ENCODE measurements at regions not wholly inside any gene's neighbourhood (a gene's known extent, or its start where the extent isn't known, plus 50 kb on each side); places are given as distances from the start of the nearest gene placed in this dataset.
"Not testable (repeated sequence)": the region's sequence is repeated elsewhere in the genome, so short reads cannot be mapped to it uniquely, and the experiment has no call there.

DNA sequence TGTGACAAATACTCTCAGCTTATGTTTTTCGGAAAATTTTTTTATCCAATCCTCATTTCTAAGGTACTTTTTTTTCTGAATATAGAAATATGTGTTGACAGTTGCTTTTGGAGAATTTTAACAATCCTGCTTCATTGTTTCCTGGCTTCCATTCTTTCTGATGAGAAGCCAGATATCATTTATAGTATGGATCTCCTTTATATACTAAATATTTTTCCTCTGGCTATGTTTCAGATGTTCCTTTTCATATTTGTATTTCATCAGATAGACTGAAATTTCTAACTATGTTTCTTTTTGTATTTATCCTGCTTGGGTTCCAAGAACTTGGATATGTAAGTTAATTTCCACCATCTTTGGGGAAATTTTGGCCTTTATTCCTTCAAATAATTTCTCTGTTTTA, 138.9 kb upstream of the CDH11 start:
- DNase-seq (ENCODE audit: low spot score): no peak
- intact Hi-C loops (cut with DNase I): no loop called here

DNA sequence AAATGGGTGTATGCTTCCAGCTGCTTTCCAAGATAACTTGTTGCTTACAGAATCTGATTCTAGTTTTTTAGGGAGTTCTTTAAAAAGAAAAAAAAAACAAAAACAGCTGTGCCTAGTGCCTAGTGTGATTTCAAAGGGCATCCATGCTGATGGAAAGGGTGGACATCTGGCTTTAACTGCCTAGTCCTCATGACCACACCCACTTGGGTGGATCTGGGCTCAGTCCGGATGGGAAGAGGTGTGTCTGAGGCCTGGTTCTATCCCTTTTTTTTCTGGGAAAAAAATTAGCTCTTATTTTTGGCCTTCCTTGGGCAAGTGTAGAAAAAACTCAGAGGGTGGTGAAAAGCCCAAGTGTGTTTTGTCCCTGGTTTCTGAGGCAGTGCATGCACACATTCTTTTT, 132.3 kb upstream of the CDH11 start:
- no peak for DNase-seq (ENCODE audit: low spot score)
- intact Hi-C loops (cut with DNase I): no loop called here

DNA sequence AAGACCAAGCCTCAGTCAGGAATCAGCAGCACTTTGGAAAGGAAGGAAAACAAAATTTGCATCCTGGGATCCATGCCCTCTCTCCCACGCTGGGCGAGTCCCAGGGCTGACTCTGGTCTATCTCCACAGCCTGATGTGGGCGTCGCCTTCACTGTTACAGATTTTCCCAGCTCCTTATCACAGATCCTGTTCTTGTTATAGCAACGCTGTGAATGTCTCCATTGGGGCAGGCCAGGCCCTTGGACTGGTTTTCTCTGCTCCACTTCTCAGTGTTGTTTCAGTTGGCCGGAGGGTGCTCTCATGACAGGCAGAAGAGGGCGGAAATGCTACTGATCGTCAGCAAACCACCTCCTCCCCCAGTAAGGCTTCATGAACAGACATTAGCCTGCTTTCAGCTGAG, 127.9 kb upstream of the CDH11 start:
- intact Hi-C loops (cut with DNase I): no loop called here
- DNase-seq (ENCODE audit: low spot score): peak; percentile 90

DNA sequence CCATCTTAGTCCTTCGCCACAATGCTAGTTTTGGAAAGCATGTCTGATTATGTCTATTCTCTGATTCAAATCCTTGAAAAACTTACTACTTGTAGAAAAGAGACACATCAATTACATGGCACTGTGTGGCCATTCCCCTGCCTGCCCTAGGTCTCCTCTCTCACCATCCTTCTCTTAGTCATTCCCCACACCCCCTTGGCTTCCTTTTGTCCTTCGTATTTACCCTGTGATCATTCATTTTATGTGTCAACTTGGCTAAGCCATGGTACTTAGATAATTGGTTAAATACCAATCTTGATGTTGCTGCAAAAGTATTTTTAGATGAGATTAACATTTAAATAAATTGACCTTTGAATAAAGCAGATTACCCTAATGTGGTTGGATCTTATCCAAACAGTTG, 122.9 kb upstream of the CDH11 start:
- no peak for DNase-seq (ENCODE audit: low spot score)
- intact Hi-C loops (cut with DNase I): no loop called here

DNA sequence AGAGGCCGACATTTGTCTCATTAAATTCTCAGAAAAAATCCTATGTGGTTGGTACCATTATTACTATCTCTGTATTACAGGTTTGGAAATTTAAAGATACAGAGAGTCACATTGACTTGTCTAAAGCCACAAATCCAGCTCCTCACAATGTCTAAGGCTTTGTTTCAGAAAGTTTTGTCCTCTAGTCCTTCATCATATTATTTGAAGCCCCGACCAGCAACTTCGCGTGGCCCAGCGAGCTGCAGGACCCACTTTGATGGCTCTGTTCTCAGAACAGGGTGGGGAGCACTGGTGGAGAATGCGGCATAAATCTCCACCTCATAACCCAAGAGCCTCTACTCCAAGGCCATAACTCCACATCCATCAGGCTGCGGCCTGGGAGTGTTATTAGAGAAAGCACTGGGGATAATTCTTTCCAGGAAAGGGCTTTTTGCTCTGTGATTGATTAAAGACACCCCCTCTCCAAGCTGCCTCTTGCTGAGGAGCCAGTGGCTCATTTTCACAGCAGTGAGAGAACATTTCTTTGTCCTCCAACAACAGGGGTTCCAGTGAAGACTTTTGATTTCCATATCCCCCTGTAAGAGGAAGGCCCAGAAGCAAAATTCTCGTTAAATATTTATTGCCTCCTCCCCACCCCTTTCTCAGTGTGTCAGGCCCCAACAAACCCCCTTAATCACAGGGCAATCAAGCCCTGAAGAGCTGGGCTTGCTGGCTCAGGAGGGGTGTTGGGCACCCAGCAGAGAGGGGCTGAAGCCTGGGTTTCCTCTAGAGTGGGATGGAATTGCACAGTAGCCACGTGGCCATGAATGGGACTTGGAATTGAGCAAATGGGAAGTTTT, 113.7 kb upstream of the CDH11 start:
- DNase-seq (ENCODE audit: low spot score): no peak
- intact Hi-C loops (cut with DNase I): no loop called here

DNA sequence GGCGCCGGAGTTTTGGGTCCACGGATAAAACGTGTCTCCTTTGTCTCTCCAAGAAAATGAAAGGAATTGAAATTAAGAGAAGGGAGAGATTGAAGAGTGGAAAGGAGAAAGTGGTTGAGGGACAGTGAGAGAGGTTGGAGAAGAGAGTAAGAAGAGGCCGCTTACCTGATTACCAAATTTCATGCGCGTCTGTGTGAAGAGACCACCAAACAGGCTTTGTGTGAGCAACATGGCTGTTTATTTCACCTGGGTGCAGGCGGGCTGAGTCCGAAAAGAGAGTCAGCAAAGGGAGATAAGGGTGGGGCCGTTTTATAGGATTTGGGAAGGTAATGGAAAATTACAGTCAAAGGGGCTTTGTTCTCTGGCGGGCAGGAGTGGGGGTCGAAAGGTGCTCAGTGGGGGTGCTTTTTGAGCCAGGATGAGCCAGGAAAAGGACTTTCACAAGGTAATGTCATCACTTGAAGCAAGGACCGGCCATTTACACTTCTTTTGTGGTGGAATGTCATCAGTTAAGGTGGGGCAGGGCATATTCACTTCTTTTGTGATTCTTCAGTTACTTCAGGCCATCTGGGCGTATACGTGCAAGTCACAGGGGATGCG, 113.0 kb upstream of the CDH11 start:
- intact Hi-C loops (cut with DNase I); DNase-seq (ENCODE audit: low spot score): not testable (repeated sequence)

DNA sequence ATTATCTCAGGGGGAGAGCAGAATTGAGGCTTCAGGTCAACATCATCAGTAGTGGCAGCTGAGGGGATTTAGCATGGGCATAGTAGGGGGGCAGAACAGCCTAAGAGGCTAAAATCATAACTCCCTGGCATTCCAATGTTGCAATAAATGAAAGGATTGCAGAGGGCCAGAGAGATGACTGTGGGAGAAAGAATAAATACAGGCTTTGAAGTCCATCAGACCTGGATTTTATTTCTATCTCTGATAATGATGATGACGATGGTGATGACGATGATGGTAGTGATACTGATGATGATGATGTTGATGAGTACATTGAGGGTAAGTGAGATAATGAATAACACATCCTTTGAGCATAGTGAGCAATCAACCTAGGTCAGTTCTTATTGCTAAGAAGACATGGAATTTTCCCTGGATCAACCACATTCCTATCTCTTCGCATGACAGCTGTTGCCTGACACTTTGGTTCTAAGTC, 107.4 kb upstream of the CDH11 start:
- DNase-seq (ENCODE audit: low spot score): no peak
- intact Hi-C loops (cut with DNase I): no loop called here

DNA sequence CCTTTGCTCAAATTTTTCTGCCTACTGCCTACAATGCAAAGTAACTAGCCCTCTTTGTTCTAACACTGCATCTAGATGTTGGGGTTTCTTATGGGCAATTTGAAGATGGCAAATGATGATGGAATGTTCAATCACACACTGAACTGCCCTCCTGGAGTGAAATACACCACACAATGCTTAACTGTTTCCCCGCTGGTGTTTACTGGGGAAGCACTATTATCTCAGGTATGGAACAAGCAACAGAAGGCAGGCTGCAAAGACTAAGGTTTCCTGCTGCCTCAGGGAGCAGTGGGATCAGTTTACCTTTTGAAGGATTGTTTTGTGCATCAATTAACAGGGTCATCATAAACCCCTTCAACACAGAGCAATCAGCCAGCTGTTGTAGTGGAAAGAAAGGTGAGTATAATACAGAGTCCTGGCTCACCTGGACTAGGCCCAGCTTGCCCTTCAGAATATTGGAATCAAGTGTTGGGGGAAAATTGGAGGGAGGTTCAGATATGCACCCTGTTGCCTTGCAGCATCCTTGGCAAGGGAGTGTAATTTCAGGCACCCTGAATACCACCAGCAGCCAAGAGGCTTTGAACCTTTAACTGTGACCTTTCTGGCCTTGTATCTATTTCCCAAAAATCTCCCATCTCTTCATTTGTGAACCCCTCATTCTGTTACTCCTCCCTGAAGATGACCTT, 105.4 kb upstream of the CDH11 start:
- intact Hi-C loops (cut with DNase I): no loop called here
- no peak for DNase-seq (ENCODE audit: low spot score)

DNA sequence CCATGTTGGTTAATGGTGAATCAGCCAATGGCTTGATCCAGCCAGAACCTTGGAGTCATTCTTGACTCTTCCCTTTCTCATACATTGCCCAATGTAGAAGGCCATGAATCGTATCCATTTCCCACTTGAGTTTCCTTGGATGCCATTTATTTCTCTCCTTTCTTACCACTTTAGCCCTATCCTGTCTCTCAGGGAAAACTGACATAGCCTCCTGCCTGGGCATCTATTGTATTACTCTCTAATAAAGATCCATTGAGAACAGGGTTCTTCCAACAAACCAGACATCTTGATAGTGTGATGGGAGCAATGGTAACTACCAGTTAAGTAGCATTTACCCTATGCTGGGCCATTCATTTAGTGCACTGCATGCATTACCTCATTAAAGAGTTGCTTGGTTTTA, 104.2 kb upstream of the CDH11 start:
- no peak for DNase-seq (ENCODE audit: low spot score)
- intact Hi-C loops (cut with DNase I): no loop called here

DNA sequence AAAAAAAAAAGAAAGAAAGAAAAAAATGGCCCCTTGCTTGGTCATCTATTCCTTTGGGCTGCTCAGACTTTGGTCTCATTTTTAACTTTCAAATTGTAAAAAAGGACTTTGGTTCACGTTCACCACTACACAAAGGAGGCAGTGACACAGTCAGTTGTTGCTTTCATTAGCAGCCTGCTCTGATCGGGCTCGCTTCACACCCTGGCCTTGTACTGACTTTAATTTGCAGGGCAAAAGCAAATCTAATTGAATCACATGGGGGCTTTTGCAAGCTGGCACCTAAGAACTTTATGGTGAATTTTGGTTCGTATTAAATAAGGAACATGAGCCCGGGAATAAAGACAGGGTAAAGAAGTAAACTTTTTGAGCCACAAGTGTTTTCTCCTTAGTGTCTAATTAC, 103.6 kb upstream of the CDH11 start:
- DNase-seq (ENCODE audit: low spot score): no peak

DNA sequence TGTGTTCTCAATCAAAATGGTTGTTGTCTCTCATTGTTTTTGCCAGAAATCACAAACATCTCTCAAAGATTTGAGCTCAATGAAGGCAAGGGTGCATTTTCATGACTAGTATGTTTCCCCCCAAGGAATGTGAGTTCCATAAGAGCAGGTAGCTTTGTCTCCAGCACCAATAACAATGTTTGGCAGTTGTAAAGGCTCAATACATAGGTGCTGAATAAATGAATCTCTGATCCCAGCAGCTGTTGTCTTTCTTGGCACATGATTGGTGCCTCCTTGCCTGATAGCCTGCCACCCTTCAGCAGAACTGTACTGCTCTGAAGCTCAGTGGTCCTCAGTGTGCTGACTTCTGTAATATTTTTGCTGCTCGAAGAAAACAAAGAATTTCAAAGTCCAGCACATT, 103.1 kb upstream of the CDH11 start:
- no peak for DNase-seq (ENCODE audit: low spot score)
- intact Hi-C loops (cut with DNase I): no loop called here

More for the DNA sequence above, 103.6 kb upstream of the CDH11 start:
- intact Hi-C loops (cut with DNase I): no loop called here

DNA sequence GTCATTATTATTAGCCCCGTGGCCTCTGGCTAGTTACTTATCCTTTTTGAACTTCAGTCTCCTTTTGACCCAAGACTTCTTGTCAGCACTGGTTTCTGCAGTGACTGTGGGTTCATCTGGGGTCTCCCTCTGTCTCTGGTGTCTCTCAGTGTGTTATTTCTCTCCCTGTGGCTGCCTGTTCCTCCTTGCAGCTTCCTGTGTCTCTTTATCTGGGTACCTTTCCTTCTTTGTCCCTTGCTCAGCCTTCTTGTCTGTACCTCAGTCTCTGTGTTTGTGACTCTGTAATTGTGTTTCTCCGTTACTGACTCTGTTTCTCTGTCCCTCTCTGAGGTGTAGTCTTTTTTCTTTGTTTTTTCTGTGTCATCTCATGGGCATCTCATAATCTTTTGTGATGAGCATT, 102.6 kb upstream of the CDH11 start:
- no peak for DNase-seq (ENCODE audit: low spot score)
- intact Hi-C loops (cut with DNase I): no loop called here

DNA sequence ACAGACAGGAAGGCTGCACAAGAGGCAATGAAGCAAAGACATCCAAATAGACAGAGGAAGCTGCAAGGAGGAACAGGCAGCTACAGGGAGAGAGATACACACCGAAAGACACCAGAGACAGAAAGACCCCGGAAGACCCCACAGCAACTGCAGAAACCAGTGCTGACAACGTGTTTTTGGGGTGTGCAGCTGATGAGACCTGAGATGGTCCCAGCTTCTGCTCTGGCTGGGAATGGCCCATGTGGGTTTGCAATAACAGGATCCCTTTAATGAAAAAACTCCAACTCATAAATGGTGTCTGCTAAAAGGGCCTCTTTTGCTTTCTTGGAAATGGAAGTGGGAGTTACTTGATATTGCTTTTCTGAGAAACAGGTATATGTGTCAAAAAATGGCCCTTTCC, 101.5 kb upstream of the CDH11 start:
- no peak for DNase-seq (ENCODE audit: low spot score)

DNA sequence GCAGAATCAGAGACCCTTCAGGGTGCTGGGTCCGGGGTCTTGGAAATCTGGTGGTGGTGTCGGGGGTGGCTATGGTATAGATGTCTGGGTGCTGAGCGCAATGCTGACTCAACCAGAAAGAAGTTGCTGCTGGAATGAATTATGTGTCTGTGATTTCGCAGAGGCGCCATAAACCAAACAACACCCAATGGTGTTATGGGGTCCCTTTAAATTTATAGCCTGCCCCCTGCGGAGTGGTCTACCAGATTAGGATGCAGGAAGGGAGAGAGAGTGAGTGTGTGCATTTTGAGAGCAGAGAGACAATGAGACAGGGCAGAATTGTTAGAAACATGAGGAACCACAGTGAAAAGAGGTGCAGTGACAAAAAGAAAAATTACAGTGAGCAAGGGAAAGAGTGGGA, 100.7 kb upstream of the CDH11 start:
- DNase-seq (ENCODE audit: low spot score): no peak

More for the DNA sequence above, 101.5 kb upstream of the CDH11 start:
- intact Hi-C loops (cut with DNase I): no loop called here

DNA sequence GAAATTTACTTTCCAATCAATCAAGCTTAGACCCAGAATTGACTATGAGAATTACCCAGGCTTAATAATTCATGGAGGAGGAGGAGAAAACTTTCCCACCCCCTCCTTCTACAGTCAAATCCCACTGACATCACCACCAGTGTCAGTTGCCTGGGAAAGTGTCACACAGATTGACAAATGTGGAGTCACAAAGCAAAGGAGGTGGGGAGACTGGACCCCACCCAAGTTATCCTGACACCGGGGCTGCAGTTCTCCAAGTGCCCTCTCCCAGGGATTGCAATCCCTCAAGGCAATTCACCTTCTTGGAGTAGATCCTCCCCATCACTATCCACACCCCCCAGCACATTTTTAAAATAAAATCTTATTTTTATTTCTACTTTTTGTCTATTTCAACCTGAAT, 100.2 kb upstream of the CDH11 start:
- intact Hi-C loops (cut with DNase I): no loop called here
- no peak for DNase-seq (ENCODE audit: low spot score)

More for the DNA sequence above, 100.7 kb upstream of the CDH11 start:
- intact Hi-C loops (cut with DNase I): no loop called here

DNA sequence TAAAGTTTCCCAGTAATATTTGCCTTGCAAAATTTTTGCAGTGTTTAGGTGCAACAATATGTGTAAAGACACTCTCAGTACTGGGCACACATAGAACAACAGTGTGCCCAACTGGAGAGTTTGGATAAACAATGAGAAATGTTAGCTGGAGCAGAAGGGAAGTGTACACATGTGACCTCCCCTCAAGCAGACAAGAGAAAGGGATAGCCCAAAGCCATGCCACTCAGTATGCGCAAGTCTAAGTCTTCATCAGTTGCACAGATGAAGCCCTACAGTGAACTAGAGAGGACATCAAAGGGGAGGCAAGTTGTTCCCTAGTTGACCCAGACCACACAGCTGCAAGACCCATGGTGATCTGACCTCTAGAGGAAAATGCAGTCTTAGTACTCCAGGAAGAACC, 97.9 kb upstream of the CDH11 start:
- no peak for DNase-seq (ENCODE audit: low spot score)

DNA sequence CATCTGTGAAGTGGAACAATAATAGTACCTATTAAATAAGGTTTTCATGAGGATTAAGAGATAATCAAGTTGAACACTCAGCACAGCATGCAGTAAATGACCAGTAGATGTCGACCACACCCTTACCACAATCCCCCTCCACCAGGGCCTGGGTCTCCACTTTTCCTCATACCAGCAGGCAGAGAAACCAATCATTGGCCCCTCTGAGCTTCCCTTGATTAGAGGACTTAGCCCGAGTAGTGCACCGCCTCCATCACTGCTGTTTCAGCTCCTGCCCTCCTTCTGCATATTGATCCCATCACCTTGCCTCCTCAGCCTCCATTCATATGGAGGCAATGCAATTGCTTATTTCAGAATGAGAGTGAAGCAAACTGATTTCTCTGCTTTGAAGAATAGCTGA, 96.5 kb upstream of the CDH11 start:
- intact Hi-C loops (cut with DNase I): no loop called here
- DNase-seq (ENCODE audit: low spot score): no peak

More for the DNA sequence above, 97.9 kb upstream of the CDH11 start:
- intact Hi-C loops (cut with DNase I): no loop called here

DNA sequence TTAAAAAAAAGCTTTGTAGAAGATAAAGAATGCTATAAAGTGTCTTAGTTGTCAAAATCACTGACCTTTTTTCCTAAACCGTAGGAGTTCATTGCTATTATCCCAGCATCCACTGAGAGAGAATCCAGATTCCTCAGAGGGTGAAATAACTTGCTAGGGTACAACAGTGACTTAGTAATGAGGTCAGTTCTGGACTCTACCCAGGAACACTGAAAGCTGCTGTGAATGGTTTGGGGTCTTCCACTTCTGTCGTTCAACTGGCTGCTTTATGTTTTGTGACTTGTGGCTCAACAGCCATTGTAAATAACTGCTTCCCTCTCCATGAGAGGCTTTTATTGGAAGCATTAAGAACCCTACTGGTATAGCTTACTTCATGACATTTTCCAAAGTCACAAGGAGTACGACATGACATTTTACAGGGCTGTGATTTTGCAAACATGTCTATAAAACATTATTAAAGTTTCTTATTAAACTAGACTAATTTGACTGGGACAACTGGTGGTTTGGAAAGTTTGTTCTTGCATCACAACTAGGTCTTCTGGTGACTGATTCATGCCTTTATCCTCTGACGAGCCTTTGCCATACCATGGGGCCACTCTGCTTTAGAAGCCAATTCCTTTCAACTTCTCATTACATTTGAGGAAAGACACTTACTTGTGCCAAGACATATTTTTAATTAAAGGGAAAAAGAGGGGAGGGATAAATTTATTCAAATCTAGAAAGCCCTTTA, 92.2 kb upstream of the CDH11 start:
- DNase-seq (ENCODE audit: low spot score): no peak
- intact Hi-C loops (cut with DNase I): no loop called here

DNA sequence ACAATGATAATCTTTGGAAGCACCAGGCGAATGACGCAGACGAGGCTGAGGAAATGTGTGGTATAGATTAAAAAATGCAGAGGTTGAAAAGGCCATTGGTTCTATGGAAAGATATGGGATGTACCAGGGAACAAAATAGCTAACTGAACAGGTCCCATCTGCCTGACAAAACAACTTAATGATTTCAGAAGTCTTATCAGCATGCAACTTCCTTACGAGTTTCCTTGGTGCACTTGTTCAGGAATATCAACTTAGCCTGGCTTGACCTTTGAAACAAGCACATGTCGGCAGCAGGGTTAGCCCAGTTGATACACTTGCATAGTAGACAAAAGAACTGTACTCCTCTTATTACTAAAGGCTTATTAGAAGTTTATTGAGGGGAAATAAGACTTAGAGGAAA, 90.9 kb upstream of the CDH11 start:
- intact Hi-C loops (cut with DNase I): no loop called here
- DNase-seq (ENCODE audit: low spot score): no peak

DNA sequence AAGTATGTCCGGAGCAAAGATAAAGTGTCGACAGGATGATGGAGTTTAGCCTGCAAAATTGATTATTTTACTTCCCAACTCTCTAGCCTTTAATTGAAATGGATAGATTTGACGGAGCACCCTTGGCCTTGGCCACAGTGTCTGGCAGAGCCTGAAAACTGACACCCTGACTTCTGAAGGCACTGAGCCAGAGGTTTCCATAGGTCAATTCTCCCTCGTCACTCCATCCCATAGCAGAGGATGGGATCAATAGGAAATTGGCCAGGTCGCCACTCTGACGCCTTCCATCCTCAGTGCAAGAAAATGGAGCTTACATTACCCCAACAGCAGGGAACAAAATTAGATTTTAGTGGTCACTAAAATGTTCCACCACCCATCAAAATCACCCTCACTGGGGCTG, 90.4 kb upstream of the CDH11 start:
- DNase-seq (ENCODE audit: low spot score): no peak
- intact Hi-C loops (cut with DNase I): no loop called here
